ENCODE measurements at regions not wholly inside any gene's neighbourhood (a gene's known extent, or its start where the extent isn't known, plus 50 kb on each side); places are given as distances from the start of the nearest gene placed in this dataset.

- TF ChIP-seq POLR2AphosphoS5 (IDR thresholded peaks at IDR 0.05): no peak
- no peak for TF ChIP-seq CTCF (IDR thresholded peaks at IDR 0.05 in 8 of 11, conservative IDR thresholded peaks at IDR 0.05 in 3 of 11)
Measured at GRCh38 chr2:149744865-149745264, 157.3 kb upstream of the MMADHC start.

Data from spleen (tissue), 7 donors.